ENCODE measurements at regions not wholly inside any gene's neighbourhood (a gene's known extent, or its start where the extent isn't known, plus 50 kb on each side); places are given as distances from the start of the nearest gene placed in this dataset.
A peak's percentile ranks its signal among the peaks of the same experiment; 100 is the strongest.

DNA sequence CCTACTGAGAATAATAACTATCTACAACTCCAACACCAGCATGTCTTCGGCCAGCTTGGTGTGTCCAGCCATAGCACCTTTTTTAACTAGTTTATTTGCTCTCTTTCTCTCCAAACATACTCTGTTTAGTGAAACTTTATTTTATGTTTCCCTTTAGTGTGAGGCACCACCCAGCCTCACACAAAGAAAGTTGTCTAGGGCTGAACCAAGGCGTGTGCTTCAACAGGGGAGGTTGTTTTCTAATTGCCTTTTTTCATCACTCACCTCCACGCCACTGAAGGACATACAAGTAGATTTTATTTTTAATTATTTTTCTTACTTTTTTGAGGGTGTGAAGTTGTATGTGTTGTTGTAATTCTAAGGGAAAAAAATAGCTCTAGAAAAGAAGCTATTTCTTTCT, 125.6 kb upstream of the MARCKS start:
- TF ChIP-seq, protein P1, sequence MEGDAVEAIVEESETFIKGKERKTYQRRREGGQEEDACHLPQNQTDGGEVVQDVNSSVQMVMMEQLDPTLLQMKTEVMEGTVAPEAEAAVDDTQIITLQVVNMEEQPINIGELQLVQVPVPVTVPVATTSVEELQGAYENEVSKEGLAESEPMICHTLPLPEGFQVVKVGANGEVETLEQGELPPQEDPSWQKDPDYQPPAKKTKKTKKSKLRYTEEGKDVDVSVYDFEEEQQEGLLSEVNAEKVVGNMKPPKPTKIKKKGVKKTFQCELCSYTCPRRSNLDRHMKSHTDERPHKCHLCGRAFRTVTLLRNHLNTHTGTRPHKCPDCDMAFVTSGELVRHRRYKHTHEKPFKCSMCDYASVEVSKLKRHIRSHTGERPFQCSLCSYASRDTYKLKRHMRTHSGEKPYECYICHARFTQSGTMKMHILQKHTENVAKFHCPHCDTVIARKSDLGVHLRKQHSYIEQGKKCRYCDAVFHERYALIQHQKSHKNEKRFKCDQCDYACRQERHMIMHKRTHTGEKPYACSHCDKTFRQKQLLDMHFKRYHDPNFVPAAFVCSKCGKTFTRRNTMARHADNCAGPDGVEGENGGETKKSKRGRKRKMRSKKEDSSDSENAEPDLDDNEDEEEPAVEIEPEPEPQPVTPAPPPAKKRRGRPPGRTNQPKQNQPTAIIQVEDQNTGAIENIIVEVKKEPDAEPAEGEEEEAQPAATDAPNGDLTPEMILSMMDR (IDR thresholded peaks at IDR 0.05; ENCODE audit: low read depth, low read length), result no peak
- no peaks in the 10 kb centered on the region for H3K9me3 ChIP-seq
- no peaks in the 10 kb centered on the region for H3K27me3 ChIP-seq
- no peak for DNase-seq
- no peak overlapping the region for H3K4me3 ChIP-seq (ENCODE audit: low read depth, low read length)
- no peaks in the 10 kb centered on the region for H3K36me3 ChIP-seq
- H3K4me1 ChIP-seq, result peaks cover 18% of the 10 kb centered on the region

- TF ChIP-seq, protein P1 (IDR thresholded peaks at IDR 0.05; ENCODE audit: low read depth, low read length), result peak; percentile 51
- no peaks in the 10 kb centered on the region for H3K27me3 ChIP-seq
- DNase-seq, result peak; percentile 60
- H3K4me3 ChIP-seq (ENCODE audit: low read depth, low read length), result peak overlapping the region; percentile 24
- H3K36me3 ChIP-seq, result no peaks in the 10 kb centered on the region
- H3K4me1 ChIP-seq, result peaks cover 18% of the 10 kb centered on the region
- H3K9me3 ChIP-seq, result no peaks in the 10 kb centered on the region
Measured at GRCh38 chr6:113732384-113732966, 124.7 kb upstream of the MARCKS start.

- H3K27me3 ChIP-seq, result no peaks in the 10 kb centered on the region
- H3K4me3 ChIP-seq (ENCODE audit: low read depth, low read length), result no peak overlapping the region
- DNase-seq, result no peak
- H3K9me3 ChIP-seq, result no peaks in the 10 kb centered on the region
- H3K36me3 ChIP-seq, result no peaks in the 10 kb centered on the region
- TF ChIP-seq, protein P1 (IDR thresholded peaks at IDR 0.05; ENCODE audit: low read depth, low read length), result no peak
- peaks cover 18% of the 10 kb centered on the region for H3K4me1 ChIP-seq
Measured at GRCh38 chr6:113733381-113733780, 123.8 kb upstream of the MARCKS start.

DNA sequence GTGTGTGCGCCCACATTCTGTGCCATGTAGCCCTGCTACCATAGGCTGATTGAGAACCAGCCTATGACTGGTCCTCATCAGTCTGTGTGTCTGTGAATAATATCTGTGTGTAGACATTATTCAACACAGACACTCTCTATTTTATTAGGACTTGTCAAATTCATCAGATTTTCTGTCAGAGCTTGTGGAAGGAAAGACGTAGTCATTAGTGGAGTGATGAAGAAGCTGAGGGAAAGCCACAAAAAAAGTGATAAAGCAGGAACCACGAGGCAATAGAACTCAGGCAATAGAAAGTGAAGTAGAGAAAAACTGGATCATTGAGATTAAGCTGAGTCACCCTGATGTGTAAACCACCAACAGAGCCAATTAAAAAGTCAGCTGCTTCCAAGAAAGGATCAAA, 122.2 kb upstream of the MARCKS start:
- Histone ChIP-seq H3K9me3 (no peaks in the 10 kb centered on the region), H3K4me3 (ENCODE audit: low read depth, low read length) (no peak overlapping the region), H3K4me1 (peaks cover 18% of the 10 kb centered on the region), H3K27me3 (no peaks in the 10 kb centered on the region), H3K36me3 (no peaks in the 10 kb centered on the region)
- DNase-seq, result no peak
- TF ChIP-seq, protein P1 (IDR thresholded peaks at IDR 0.05; ENCODE audit: low read depth, low read length), result no peak

- TF ChIP-seq, protein P1 (IDR thresholded peaks at IDR 0.05; ENCODE audit: low read depth, low read length), result no peak
- no peak for DNase-seq
Measured at GRCh38 chr6:113735491-113735890, 121.7 kb upstream of the MARCKS start.

GRCh38 chr6:113736978-113737377, 120.2 kb upstream of the MARCKS start:
- no peak for DNase-seq
- H3K27me3 ChIP-seq, result no peaks in the 10 kb centered on the region
- H3K9me3 ChIP-seq, result no peaks in the 10 kb centered on the region
- H3K4me3 ChIP-seq (ENCODE audit: low read depth, low read length), result no peak overlapping the region
- H3K4me1 ChIP-seq, result peaks cover 16% of the 10 kb centered on the region
- TF ChIP-seq, protein P1 (IDR thresholded peaks at IDR 0.05; ENCODE audit: low read depth, low read length), result no peak
- no peaks in the 10 kb centered on the region for H3K36me3 ChIP-seq

More at GRCh38 chr6:113735491-113735890, 121.7 kb upstream of the MARCKS start:
- no peaks in the 10 kb centered on the region for H3K36me3 ChIP-seq
- H3K4me3 ChIP-seq (ENCODE audit: low read depth, low read length), result no peak overlapping the region
- H3K4me1 ChIP-seq, result peaks cover 18% of the 10 kb centered on the region
- H3K9me3 ChIP-seq, result no peaks in the 10 kb centered on the region
- H3K27me3 ChIP-seq, result no peaks in the 10 kb centered on the region
